ENCODE measurements at regions not wholly inside any gene's neighbourhood (a gene's known extent, or its start where the extent isn't known, plus 50 kb on each side); places are given as distances from the start of the nearest gene placed in this dataset.

DNA sequence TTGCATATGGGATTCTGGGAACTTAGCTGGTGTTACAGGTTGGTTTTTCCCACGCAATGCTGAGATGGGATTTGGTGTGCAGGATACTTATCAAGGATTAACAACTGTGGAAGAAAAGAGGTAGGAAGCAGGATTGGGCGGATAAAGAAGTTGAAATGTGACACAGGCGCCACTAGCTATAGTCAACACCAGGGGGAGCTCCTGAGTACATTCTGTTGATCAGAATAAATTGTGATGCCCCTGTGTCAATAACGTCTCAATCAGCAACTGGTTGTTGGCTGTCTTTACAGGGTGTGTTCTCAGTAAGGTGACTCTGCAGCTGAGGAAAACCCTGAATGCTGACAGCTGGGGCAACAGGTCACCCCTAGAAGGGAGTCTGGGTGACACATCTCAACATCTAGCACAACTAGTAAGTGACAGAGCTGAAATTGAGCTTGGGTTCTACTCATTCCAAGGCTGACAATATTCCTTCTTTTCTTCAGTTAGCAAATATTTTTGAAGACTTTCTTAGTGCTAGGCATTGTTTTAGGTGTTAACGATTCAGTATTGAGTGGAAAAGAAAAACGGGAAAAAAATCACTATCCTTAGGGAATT lies 143.0 kb downstream of the ARL6IP6 start:
- DNase-seq: no peak

DNA sequence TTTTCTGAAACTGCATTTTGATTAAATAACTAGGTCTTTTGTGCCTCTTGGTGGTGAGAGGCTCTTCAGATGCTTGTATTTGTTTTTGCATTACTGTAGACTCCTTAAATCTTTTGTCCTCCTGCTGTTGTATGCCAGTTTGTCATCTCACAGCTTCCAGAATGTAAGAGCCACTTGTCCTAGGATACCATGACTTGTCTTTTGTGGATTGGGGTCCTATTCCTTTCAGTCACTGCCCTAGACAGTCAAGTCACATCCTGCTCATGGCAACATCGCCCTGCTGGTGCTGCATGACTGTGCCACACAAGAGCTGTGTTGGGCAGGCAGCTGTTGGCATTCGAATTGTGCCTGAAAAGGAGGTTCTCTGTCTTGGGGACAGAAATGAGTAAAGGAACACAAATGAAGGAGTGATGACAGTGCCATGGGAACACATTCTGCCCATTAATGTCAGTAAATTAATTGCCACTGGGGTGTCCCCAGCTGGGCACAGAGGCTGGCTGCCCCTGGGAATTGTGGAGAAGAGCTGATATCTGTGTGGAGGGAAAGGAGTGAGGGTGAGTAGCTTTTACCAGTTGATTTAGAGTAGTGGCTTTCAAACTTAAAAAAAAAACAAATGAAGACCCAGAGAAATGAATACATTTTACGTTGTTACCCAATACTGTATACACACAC lies 140.3 kb downstream of the ARL6IP6 start:
- no peak for DNase-seq

DNA sequence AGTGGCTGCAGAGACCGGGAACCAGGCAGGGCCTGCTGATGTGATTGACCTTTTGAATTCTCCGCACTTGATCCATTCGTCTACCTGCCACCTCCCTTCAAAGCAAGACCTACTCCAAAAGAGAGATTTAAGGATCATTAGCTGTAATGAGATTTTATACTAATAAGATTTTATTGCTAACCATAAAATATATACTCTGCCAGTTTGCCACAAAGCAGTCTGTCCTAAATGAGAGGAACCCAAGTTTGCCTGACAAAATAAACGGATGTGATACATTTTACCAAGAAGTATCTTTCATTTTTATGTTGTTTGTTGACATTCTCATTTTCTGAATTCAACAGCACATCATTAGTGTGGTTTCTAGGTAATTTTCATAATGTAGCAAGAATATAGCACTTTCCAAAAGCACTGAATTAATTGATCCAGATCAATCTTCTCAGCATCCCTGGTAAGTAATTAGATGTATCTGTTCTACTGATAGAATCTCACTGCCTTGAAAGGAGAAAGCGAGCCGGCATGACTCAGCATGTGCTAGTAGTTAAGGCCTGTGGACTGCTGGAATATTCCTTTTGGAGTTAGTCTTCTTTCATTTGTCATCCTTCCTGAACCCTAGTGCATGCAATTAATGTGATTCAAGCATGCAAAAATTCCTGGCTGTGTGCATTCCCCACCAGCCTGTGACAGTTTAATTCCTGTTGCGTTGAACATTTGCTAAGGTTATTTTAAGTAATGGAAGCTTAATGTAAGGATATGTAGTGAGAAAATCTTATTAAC lies 128.5 kb downstream of the ARL6IP6 start:
- no peak for DNase-seq

DNA sequence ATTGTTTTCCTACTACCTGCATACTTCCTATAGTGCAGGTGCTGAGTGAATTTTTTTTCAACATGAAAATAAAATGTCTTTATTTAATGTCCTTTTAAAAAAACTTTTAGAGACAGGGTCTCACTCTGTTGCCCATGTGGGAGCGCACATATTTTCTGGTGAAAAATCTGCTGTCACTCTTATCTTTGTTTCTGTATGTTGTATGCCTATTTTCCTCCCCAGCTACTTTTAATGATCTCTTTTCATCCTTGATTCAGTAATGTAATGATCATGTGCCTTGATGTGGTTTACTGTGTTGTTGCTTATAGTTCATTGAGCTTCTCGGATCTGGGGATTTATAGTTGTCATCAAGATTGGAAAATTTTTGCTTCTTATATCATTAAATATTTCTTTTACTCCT lies 117.3 kb downstream of the ARL6IP6 start:
- DNase-seq: no peak

DNA sequence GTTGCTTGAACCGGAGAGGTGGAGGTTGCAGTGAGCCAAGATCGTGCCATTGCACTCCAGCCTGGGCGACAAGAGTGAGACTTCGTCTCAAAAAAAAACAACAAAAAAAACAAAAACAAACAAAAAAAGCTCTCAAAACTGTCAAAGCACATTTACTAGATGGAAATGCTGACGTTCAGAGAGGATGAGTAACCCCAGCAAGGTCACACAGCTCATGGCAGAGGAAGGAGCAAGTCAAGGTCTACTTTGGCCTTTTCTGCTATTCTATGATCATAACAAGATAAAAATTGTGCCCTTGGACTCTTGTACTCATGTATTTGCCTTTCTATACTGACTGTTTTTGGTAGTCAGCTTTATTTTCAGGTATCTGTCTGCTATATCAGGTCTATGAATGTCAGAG lies 109.5 kb downstream of the ARL6IP6 start:
- DNase-seq: no peak

DNA sequence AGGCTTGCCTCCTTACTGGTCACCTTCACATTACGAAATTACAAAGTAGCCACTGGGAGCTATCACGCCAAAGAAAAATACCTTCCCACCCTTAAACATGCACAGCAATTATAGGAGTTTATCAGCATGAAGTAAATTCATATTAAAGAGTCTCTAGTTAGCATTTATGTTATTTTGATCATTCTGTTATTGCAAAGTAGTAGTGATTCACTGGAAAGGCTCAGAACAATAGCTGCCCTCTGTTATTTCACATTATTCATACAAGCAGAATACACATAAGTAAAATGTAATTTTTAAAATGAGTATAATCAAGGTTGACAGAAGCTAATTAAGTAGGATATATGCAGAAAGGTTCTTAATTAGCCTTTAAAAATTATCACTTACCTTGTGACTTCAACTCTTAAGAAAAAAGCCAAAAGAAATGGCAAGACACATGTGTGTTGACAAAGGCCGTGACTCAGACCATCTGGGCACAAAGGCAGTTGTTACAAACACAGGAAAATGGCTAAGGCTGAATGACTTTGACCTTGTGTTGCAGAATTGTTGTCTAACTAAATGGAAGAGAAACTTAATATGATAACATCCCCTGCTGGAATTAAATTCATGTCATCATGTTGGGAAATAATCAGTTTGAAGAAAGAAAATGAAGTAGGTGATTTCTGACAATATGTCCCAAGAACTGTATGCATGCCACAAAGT lies 108.3 kb downstream of the ARL6IP6 start:
- no peak for DNase-seq

DNA sequence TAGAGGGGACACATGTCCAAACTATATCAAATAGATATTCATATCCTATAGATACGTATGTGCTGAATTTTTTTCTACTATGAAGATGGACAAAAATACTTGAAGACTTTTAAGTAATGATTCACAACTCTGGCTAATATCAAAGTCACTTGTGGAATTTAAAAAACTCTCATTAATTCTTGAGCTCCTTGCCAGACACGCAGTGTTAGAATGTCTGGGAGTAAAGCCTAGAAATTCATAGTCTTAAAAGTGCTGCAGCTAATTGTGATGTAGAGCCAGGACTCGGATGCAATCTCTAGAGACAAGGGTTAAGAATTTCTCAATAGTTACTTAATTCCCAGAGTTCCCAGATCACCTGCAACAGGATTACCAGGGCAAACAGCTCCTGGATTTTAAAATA lies 107.4 kb downstream of the ARL6IP6 start:
- no peak for DNase-seq

DNA sequence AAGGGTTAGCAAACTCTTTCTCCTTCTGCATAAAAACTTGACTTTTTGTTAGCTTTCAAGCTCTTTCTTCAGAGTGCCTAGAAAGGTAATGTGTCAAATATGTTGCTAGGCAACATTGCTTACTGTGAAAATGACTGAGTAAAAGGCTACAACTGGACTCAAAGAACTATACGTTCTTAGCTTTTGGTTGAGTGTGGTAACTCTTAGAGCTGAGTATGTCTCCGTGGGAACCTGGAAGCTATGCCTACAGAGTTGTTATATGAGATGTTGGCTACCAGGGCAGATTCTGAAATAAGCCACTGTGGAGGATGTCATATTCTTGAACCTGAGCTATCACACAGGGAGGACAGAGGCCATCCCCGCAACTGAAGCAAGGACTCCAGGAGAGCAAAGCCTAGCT lies 105.5 kb downstream of the ARL6IP6 start:
- DNase-seq: no peak

DNA sequence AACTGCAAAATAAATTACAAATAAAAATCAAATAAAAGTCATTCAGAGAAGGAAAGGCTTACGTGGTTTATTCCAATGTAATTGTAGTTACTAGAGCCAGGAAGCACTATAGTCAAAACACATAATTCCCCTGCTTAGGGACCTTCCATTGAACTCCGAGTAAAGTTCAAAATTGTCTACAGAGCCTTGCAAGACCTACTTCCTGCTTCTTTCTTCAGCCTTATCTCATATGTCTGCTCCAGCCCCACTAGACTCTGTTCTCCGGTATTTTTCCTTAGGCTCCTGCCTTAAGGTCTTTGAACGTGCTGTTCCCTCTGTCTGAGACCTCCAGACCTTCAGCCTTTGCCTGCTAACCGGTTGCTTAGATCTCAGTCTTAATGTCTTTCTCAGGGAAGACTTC lies 104.3 kb downstream of the ARL6IP6 start:
- DNase-seq: no peak

DNA sequence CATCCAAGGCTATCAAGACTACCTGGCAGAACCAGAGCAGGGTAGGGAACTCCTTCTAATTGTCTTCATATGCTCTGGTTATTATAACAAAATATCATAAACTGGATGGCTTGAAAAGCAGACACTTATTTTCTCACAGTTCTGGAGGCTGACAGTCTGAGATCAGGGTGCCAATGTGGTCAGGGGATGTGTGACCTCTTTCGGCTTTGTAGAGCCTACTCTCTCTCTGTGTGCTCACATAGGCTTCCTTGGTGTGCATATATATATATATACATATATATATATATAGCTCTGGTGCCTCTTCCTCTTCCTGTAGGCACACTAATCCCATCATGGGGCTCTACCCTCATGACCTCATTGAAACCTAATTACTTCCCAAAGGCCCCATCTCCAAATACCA lies 101.6 kb downstream of the ARL6IP6 start:
- DNase-seq: no peak

DNA sequence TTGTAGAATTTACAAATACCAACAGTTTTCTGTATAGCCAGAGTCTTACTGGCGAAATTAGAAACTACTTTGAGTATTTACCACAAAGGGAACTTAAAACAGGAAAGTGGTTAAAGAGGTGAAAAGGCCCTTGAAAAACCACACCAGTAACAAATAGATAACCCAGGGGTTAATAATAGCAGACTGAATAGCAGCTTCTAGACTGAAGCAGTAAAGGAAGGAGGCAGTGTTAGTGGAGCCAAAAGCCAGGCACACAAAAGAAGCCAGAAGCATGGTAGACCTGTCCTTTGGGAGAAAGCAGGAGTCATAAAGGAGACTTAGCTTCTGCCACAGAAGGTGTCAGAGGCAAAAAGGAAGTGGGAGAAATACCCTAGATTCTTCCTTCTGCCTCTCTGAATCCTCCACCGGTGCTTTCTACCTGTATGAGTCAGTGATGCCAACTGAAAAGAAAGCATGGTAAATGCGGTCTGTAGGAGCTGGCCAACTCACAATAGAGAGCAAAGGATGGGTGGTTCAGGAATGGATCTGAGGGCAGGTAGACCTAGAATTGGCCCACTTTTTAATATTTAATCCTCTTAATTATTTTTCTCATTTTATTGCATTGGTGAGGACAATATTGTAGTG lies 97.3 kb downstream of the ARL6IP6 start:
- DNase-seq: no peak

DNA sequence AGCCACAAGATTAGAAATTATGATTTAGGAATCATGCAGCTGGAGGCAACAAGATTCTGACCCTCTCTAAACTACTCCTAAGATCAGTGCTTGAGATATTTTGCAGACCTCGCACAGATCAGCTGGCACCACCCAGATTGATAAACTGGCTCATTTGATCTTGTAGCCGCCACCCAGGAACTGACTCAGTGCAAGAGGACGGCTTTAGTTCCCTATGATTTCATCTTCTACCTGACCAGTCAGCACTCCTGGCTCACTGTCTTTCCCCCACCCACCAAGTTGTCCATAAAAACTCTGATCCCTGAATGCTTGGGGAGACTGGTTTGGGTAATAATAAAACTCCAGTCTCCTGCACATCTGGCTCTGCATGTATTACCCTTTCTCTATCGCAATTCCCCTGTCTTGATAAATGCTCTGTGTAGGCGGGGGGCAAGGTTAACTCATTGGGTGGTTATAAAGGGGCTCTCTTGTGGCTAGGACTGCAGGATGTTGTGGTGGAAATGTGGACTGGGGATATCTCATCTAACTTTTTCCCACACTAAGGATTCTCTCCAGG lies 96.1 kb downstream of the ARL6IP6 start:
- DNase-seq: no peak

DNA sequence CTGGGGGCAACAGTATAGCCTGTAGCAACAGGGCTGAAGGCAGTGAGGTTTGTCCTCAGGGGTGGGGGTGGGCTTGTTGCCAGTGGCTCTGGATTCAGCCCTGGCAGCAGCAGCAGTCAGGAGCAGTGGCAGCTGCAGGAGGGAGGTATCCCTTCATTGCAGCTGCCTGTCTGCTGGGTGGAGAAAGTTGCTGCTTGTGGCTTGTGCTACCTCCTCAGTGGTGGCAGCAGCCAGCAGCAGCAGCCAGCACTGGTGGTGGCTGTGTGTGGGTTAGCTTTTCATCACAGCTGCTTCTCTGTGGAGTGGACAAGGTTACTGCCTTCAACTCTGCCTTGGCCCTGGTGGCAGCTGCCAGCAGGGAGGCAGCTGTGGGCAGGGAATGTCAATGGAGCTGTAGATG lies 94.9 kb downstream of the ARL6IP6 start:
- DNase-seq: no peak

All from NCI-H2081 treated with DMSO at 0.1 percent for 48 hours (cell line).